NB4 (cell line): ENCODE measurements at regions not wholly inside any gene's neighbourhood (a gene's known extent, or its start where the extent isn't known, plus 50 kb on each side); places are given as distances from the start of the nearest gene placed in this dataset.
A peak's percentile ranks its signal among the peaks of the same experiment; 100 is the strongest.

Experiments used
- DNase-seq: peaks from one replicate; pipeline ENCODE4 v3.0.0; 2010; ENCODE audit warnings: low read depth
- H3K4me3 ChIP-seq: one replicate; pipeline ENCODE4 v1.5.1; 2011; ENCODE audit warnings: mild to moderate bottlenecking, low read depth, low read length, moderate library complexity
- CTCF ChIP-seq: IDR thresholded peaks from one replicate; pipeline ENCODE4 v1.5.1; 2012; ENCODE audit warnings: low read depth, low read length
- MYC ChIP-seq: IDR thresholded peaks from 2 replicates; pipeline ENCODE4 v1.6.1; 2011; ENCODE audit warnings: low read depth, low read length
- POLR2A ChIP-seq: IDR thresholded peaks from 2 replicates; pipeline ENCODE4 v1.6.1; 2011; ENCODE audit warnings: mild to moderate bottlenecking; ENCODE audit not compliant: insufficient read length; ENCODE audit errors: extremely low read depth
- TF ChIP-seq, protein P1 (sequence below): IDR thresholded peaks from 2 replicates; pipeline ENCODE4 v1.6.1; 2011; ENCODE audit warnings: low read depth, low read length

- no peak for TF ChIP-seq POLR2A
- TF ChIP-seq CTCF = no peak
- TF ChIP-seq, protein P1, sequence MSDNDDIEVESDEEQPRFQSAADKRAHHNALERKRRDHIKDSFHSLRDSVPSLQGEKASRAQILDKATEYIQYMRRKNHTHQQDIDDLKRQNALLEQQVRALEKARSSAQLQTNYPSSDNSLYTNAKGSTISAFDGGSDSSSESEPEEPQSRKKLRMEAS = no peak
- no peak for TF ChIP-seq MYC
Measured at GRCh38 chr14:66395300-66395699, 90.9 kb upstream of the CCDC196 start.

GRCh38 chr14:66396164-66396563 is 90.0 kb upstream of the CCDC196 start:
- TF ChIP-seq MYC (no peak), CTCF (no peak), POLR2A (no peak)
- TF ChIP-seq, protein P1 = no peak
- H3K4me3 ChIP-seq = no peak overlapping the region
- DNase-seq = no peak

More at GRCh38 chr14:66395300-66395699, 90.9 kb upstream of the CCDC196 start:
- DNase-seq = peak; percentile 24
- no peak overlapping the region for H3K4me3 ChIP-seq

- no peak for TF ChIP-seq POLR2A
- TF ChIP-seq, protein P1 = no peak
- no peak for TF ChIP-seq MYC
- no peak for TF ChIP-seq CTCF
- no peak for DNase-seq
- H3K4me3 ChIP-seq = no peak overlapping the region
Measured at GRCh38 chr14:66398437-66398836, 87.7 kb upstream of the CCDC196 start.

DNA sequence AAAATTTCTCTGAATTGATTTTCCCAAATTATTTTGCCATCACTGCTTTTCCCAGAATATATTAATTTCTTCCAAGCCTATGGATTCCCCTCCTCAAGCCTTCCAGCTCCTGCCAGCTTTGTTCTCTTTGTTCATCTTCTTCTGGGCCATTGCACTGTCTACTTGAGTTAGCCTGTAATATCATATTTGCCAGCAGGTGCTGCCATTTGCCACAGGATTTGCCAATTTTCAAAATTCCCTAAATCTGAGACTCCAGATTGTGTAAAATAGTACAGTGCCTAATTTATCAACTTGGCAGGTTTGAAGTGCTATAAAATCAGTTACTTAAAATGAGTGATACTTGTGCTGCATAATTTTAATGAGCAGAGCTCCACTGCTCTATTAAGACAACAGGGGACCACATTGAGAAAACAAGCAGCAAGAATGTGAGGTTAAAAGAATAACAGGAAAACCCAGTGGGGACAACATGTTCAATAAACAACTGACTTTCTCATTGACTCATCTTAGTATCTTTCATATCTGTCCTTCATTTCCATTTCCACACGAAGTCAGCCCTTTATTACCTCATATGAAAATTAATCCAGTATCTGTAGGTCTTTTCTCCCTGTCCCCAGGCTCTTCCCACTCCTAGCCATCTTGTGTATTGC is 84.6 kb upstream of the CCDC196 start:
- DNase-seq = peak; percentile 7
- no peak overlapping the region for H3K4me3 ChIP-seq
- TF ChIP-seq POLR2A = no peak
- peak; percentile 35 for TF ChIP-seq CTCF

- TF ChIP-seq CTCF (peak; percentile 45), MYC (no peak)
- DNase-seq = peak; percentile 61
- H3K4me3 ChIP-seq = no peak overlapping the region
Measured at GRCh38 chr14:66403183-66403582, 83.0 kb upstream of the CCDC196 start.

- DNase-seq = no peak
- TF ChIP-seq, protein P1 = no peak
- TF ChIP-seq CTCF = no peak
- no peak for TF ChIP-seq POLR2A
- no peak for TF ChIP-seq MYC
- H3K4me3 ChIP-seq = no peak overlapping the region
Measured at GRCh38 chr14:66404051-66404545, 82.1 kb upstream of the CCDC196 start.
